SU-DHL-6 (cell line): ENCODE measurements at regions not wholly inside any gene's neighbourhood (a gene's known extent, or its start where the extent isn't known, plus 50 kb on each side); places are given as distances from the start of the nearest gene placed in this dataset.

Experiments used
- CTCF ChIP-seq: fragments of 200-600 bp; sonication (generic); IDR thresholded peaks from one replicate; pipeline ENCODE4 v1.5.1; 2017; ENCODE audit warnings: antibody characterized with exemption, mild to moderate bottlenecking, low read length, moderate library complexity; ENCODE audit not compliant: insufficient read depth, poor library complexity, severe bottlenecking
- EZH2phosphoT487 ChIP-seq: fragments of 200-600 bp; sonication (generic), shearing (Covaris generic); conservative IDR thresholded peaks from 2 replicates; pipeline ENCODE4 v1.6.1; 2018; ENCODE audit warnings: mild to moderate bottlenecking, antibody characterized with exemption, low read length, moderate library complexity, mixed read lengths

GRCh38 chr15:93203036-93203435 lies 114.0 kb upstream of the RGMA start:
- TF ChIP-seq CTCF = no peak
- TF ChIP-seq EZH2phosphoT487 = no peak
